K562 (cell line): ENCODE measurements at regions not wholly inside any gene's neighbourhood (a gene's known extent, or its start where the extent isn't known, plus 50 kb on each side); places are given as distances from the start of the nearest gene placed in this dataset.

Experiments
- ATAC-seq: fragments of 200-7000 bp; cut with Tn5 transposase; 3 replicates; pipeline ENCODE4 v1.9.1; 2020; ENCODE audit warnings: moderate library complexity
- BruUV-seq: library from RNA; stranded (reverse); fragments of 400-500 nt; replicated peaks from 2 replicates; lab custom pipeline; 2021; lab: Mats Ljungman, UMichigan
- CTCF ChIA-PET: fragments of 300-600 bp; formaldehyde crosslinking; extraction: SDS; loops from one replicate; lab custom pipeline; 2021; ENCODE audit warnings: low intra/inter-chr PET ratio; lab: Yijun Ruan, JAX
- POLR2A ChIA-PET: fragments of 300-600, 350-650 bp; sonication (Branson Sonifier 250); formaldehyde crosslinking; extraction: SDS; loops from one replicate; lab custom pipeline; 2021; ENCODE audit warnings: antibody characterized with exemption, inconsistent platforms; lab: Yijun Ruan, JAX
- DNase-seq, 4 experiments: peaks; one replicate each; pipeline versions ENCODE4 v3.0.0 to v3.0.0-alpha.2; 2011 to 2018; ENCODE audit warnings: low spot score in 3 of 4, mixed read lengths in 3 of 4; ENCODE audit errors: extremely low read depth in 1 of 4
- FAIRE-seq: peaks from 2 replicates; lab custom pipeline; 2011; peaks lifted over from hg19 to GRCh38; lab: Jason Lieb, UNC
- H2AFZ ChIP-seq: 2 replicates; pipeline ENCODE4 v1.6.0; 2011; ENCODE audit warnings: low read depth, low read length, control low read depth, inconsistent platforms
- H3K27ac ChIP-seq: fragments of 200-600 bp; 3 replicates; pipeline ENCODE4 v1.8.0; 2011; ENCODE audit warnings: low read depth, mild to moderate bottlenecking, control low read depth, inconsistent platforms, low read length, moderate library complexity, mixed read lengths; ENCODE audit errors: extremely low read depth
- H3K27me3 ChIP-seq, 2 experiments: fragments of 300-600 bp in 1 of 2; 2 replicates in 1 of 2; 3 replicates in 1 of 2; pipeline versions ENCODE4 v1.6.0 to v1.8.0; 2011; ENCODE audit warnings: inconsistent platforms in 2 of 2, low read length in 2 of 2, mild to moderate bottlenecking in 1 of 2, mixed read lengths in 1 of 2, moderate library complexity in 1 of 2; ENCODE audit not compliant: control insufficient read depth in 2 of 2, insufficient read depth in 2 of 2
- H3K36me3 ChIP-seq: fragments of 300-600 bp; 3 replicates; pipeline ENCODE4 v1.8.0; 2011; ENCODE audit warnings: mild to moderate bottlenecking, low read length, inconsistent platforms; ENCODE audit not compliant: control insufficient read depth, insufficient read depth
- H3K4me1 ChIP-seq, 2 experiments: fragments of 200-600 bp in 1 of 2; replicated peaks in 1 of 2; 2 replicates in 1 of 2; 3 replicates in 1 of 2; pipeline versions ENCODE4 v1.5.1 to v1.8.0; 2011; ENCODE audit warnings: inconsistent platforms in 2 of 2, low read length in 2 of 2, mild to moderate bottlenecking in 1 of 2, mixed read lengths in 1 of 2, moderate library complexity in 1 of 2; ENCODE audit not compliant: control insufficient read depth in 2 of 2, insufficient read depth in 2 of 2
- H3K4me2 ChIP-seq: 2 replicates; pipeline ENCODE4 v1.6.1; 2011; ENCODE audit warnings: low read length, control low read depth, inconsistent platforms, mixed read lengths; ENCODE audit not compliant: insufficient read depth
- H3K4me3 ChIP-seq: fragments of 200-600 bp; sonication (generic), shearing (Covaris generic); 2 replicates; pipeline ENCODE4 v1.5.1; 2016; ENCODE audit warnings: control low read depth, inconsistent platforms
- H3K79me2 ChIP-seq: fragments of 200-600 bp; 3 replicates; pipeline ENCODE4 v1.8.0; 2011; ENCODE audit warnings: low read length, inconsistent platforms; ENCODE audit not compliant: control insufficient read depth, insufficient read depth
- H3K9ac ChIP-seq, 2 experiments: 2 replicates each; pipeline versions ENCODE4 v1.6.0 to v1.6.1; 2011; ENCODE audit warnings: low read depth in 2 of 2, low read length in 2 of 2, control low read depth in 1 of 2, inconsistent platforms in 1 of 2, mild to moderate bottlenecking in 1 of 2, mixed read lengths in 1 of 2; ENCODE audit not compliant: insufficient read depth in 1 of 2
- H3K9me1 ChIP-seq: one replicate; pipeline ENCODE4 v1.6.0; 2011; ENCODE audit warnings: inconsistent platforms, mild to moderate bottlenecking, low read length, moderate library complexity; ENCODE audit not compliant: control insufficient read depth, insufficient read depth
- H3K9me3 ChIP-seq: replicated peaks from 2 replicates; pipeline ENCODE4 v1.5.1; 2011; ENCODE audit warnings: low read depth, low read length, inconsistent platforms; ENCODE audit not compliant: control insufficient read depth, insufficient read depth
- H4K20me1 ChIP-seq: replicated peaks from 2 replicates; pipeline ENCODE4 v1.6.1; 2011; ENCODE audit warnings: low read length, inconsistent platforms, mixed read lengths; ENCODE audit not compliant: control insufficient read depth, insufficient read depth
- CBFB ChIP-seq: sonication (generic); formaldehyde crosslinking; IDR thresholded peaks from 2 replicates; pipeline ENCODE4 v1.4.0; 2020; ENCODE audit warnings: mild to moderate bottlenecking, missing genetic modification reagents
- CBX3 ChIP-seq, 2 experiments: IDR thresholded peaks; 1 replicate in 1 of 2; 2 replicates in 1 of 2; pipeline ENCODE4 v1.6.1; 2012; ENCODE audit warnings: inconsistent platforms in 2 of 2, low read length in 2 of 2, borderline replicate concordance in 1 of 2, control low read depth in 1 of 2
- ELF2 ChIP-seq: fragments of 250-450 bp; sonication (Bioruptor Pico); IDR thresholded peaks from 2 replicates; pipeline ENCODE4 v1.5.0; 2021; ENCODE audit warnings: mild to moderate bottlenecking
- MECOM ChIP-seq: fragments of 250-450 bp; sonication (Bioruptor Pico); IDR thresholded peaks from 2 replicates; pipeline ENCODE4 v1.8.0; 2022; ENCODE audit warnings: inconsistent platforms
- MIER1 ChIP-seq: fragments of 450-650 bp; IDR thresholded peaks from 2 replicates; pipeline ENCODE4 v1.6.1; 2016; ENCODE audit warnings: antibody characterized with exemption, mild to moderate bottlenecking, low read depth
- MXD1 ChIP-seq: fragments of 250-450 bp; sonication (Bioruptor Pico); IDR thresholded peaks from 2 replicates; pipeline ENCODE4 v1.8.0; 2021; ENCODE audit warnings: borderline replicate concordance, mild to moderate bottlenecking, moderate library complexity; ENCODE audit not compliant: poor library complexity, severe bottlenecking
- PRPF4 ChIP-seq: fragments of 200-400 bp; formaldehyde crosslinking; IDR thresholded peaks from one replicate; pipeline ENCODE4 v1.6.1; 2017; ENCODE audit warnings: low read length, low read depth, mild to moderate bottlenecking; ENCODE audit not compliant: insufficient read depth, poor library complexity, severe bottlenecking
- ZNF184 ChIP-seq: sonication (generic); formaldehyde crosslinking; IDR thresholded peaks from 2 replicates; pipeline ENCODE4 v1.5.0; 2020; ENCODE audit warnings: missing genetic modification reagents
- ZNF277 ChIP-seq: fragments of 250-450 bp; sonication (Bioruptor Pico); IDR thresholded peaks from 2 replicates; pipeline ENCODE4 v1.8.0; 2022; ENCODE audit warnings: inconsistent platforms, mild to moderate bottlenecking, moderate library complexity, borderline replicate concordance
- ZNF395 ChIP-seq: fragments of 200-800 bp; sonication (Bioruptor generic); IDR thresholded peaks from 2 replicates; pipeline ENCODE4 v1.6.1; 2017; ENCODE audit warnings: missing genetic modification characterization, missing compliant biosample characterization
- ZNF589 ChIP-seq: fragments of 200-800 bp; sonication (Bioruptor generic); IDR thresholded peaks from 2 replicates; pipeline ENCODE4 v1.6.1; 2016; ENCODE audit warnings: low read depth, missing genetic modification characterization, missing compliant biosample characterization
- WGBS: fragments of 100-300 bp; shearing (Covaris generic); methylation state at CpG from one replicate; pipeline ENCODE4 v1.1.6; 2016; ENCODE audit warnings: low coverage, mixed read lengths; ENCODE audit not compliant: insufficient coverage; ENCODE audit errors: missing lambda C conversion rate; 5-methylcytosine and 5-hydroxymethylcytosine counted together
- in situ Hi-C: fragments of 300-500 bp; cut with MboI; formaldehyde crosslinking; loops from 4 replicates; pipeline ENCODE4 v1.15.0; 2018; ENCODE audit warnings: inconsistent platforms, mixed read lengths
- intact Hi-C: fragments of 100-400 bp; cut with micrococcal nuclease; formaldehyde crosslinking; loops from 2 replicates; pipeline ENCODE4 v1.14.2; 2022

- FAIRE-seq (no peak), ATAC-seq (no peak), DNase-seq (no peak)
- ChIA-PET POLR2A (interaction anchor here (0.5 to 0.9 kb wide), 3 partner anchors 239 to 479 kb away, joined by 3 to 5 read pairs (median 3); no protein-coding TSS in a partner anchor), CTCF (interaction anchor here (1.2 kb wide), 1 partner anchor 217 kb away, joined by 4 read pairs; no protein-coding TSS in a partner anchor)
- BruUV-seq = no TSS peak
- H3K27ac ChIP-seq = no peak overlapping the region
- H4K20me1 ChIP-seq = no peaks in the 10 kb centered on the region
- in situ Hi-C loops = no loop called here
- no peaks in the 10 kb centered on the region for H3K9me1 ChIP-seq
- no peaks in the 10 kb centered on the region for H3K9me3 ChIP-seq
- intact Hi-C loops = loop anchor here (5.0 to 10.0 kb wide), 2 partner anchors 163 to 216 kb away; partner anchors contain the start of gene LIPG
- H3K9ac ChIP-seq = no peak overlapping the region
- WGBS = 24% methylated on average over 10 of the region's 10 CpGs
- H3K27me3 ChIP-seq = no peaks in the 10 kb centered on the region; a peak in 2 of 5 replicates
- H3K4me3 ChIP-seq = no peak overlapping the region
- H3K4me2 ChIP-seq = no peak overlapping the region
- no peak overlapping the region for H2AFZ ChIP-seq
- no peaks in the 10 kb centered on the region for H3K36me3 ChIP-seq
- H3K4me1 ChIP-seq = peaks cover 0 to 10% of the 10 kb centered on the region in 2 experiments; a peak in 4 of 5 replicates
- no peaks in the 10 kb centered on the region for H3K79me2 ChIP-seq
- TF ChIP-seq PRPF4 (no peak), CBFB (CRISPR knock-in tag) (no peak), ZNF589 (CRISPR knock-in tag) (no peak), MECOM (CRISPR knock-in tag) (no peak), CBX3 (IDR thresholded peaks at IDR 0.05; ENCODE audit: borderline replicate concordance in 1 of 2, low read length in 2 of 2) (no peak), ZNF184 (CRISPR knock-in tag) (no peak), ZNF395 (CRISPR knock-in tag) (no peak), ELF2 (CRISPR knock-in tag) (no peak), ZNF277 (CRISPR knock-in tag) (no peak), MXD1 (CRISPR knock-in tag) (no peak), MIER1 (no peak)
Measured at GRCh38 chr18:49727816-49728215, 85.5 kb downstream of the ACAA2 start.
